Adrenal gland (tissue), 5 donors: ENCODE measurements at regions not wholly inside any gene's neighbourhood (a gene's known extent, or its start where the extent isn't known, plus 50 kb on each side); places are given as distances from the start of the nearest gene placed in this dataset.

Source experiments
- POLR2A ChIP-seq, 2 donors: fragments of 450-650 bp; IDR thresholded peaks; one replicate each; pipeline ENCODE4 v1.6.1; 2017; ENCODE audit warnings: antibody characterized with exemption in 2 of 2, mild to moderate bottlenecking in 2 of 2, moderate library complexity in 1 of 2
- TF ChIP-seq, protein P1 (sequence below), 6 experiments: fragments of 450-650 bp in 4 of 6; fragments of 200-600 bp in 2 of 6; sonication (generic) in 1 of 6; IDR thresholded peaks; 1 replicate in 5 of 6; 2 replicates in 1 of 6; pipeline versions ENCODE4 v1.5.1 to v1.8.0; 2016 to 2021; ENCODE audit warnings: antibody characterized with exemption in 6 of 6, mild to moderate bottlenecking in 2 of 6, moderate library complexity in 1 of 6
- donor health status: DM: no; HTN: no; CAD: no.

GRCh38 chr13:99624936-99625540 lies 123.8 kb downstream of the TM9SF2 start:
- TF ChIP-seq POLR2A (IDR thresholded peaks at IDR 0.05) = no peak
- TF ChIP-seq, protein P1, sequence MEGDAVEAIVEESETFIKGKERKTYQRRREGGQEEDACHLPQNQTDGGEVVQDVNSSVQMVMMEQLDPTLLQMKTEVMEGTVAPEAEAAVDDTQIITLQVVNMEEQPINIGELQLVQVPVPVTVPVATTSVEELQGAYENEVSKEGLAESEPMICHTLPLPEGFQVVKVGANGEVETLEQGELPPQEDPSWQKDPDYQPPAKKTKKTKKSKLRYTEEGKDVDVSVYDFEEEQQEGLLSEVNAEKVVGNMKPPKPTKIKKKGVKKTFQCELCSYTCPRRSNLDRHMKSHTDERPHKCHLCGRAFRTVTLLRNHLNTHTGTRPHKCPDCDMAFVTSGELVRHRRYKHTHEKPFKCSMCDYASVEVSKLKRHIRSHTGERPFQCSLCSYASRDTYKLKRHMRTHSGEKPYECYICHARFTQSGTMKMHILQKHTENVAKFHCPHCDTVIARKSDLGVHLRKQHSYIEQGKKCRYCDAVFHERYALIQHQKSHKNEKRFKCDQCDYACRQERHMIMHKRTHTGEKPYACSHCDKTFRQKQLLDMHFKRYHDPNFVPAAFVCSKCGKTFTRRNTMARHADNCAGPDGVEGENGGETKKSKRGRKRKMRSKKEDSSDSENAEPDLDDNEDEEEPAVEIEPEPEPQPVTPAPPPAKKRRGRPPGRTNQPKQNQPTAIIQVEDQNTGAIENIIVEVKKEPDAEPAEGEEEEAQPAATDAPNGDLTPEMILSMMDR (IDR thresholded peaks at IDR 0.05) = no peak
